ENCODE measurements at regions not wholly inside any gene's neighbourhood (a gene's known extent, or its start where the extent isn't known, plus 50 kb on each side); places are given as distances from the start of the nearest gene placed in this dataset.
"Not testable (repeated sequence)": the region's sequence is repeated elsewhere in the genome, so short reads cannot be mapped to it uniquely, and the experiment has no call there.

DNA sequence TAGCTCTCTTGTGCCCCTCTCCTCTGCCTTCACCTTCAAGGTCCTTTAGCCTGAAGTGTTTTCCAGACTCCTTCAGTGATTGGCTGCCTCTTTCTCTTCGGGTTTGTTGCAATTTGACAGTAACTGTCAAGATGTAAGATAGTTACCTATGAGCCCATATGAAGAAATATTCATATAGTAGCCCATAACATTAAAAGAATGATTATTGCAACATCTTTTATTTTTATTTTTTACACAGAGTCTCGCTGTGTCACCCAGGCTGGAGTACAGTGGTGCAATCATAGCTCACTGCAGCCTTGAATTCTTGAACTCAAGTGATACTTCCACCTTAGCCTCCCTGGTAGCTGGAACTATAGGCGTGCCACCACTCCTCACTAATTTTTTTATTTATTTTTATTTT, 80.5 kb downstream of the FOXI3 start:
- BruUV-seq (replicated peaks): no TSS peak
- TF ChIP-seq BCL11A (IDR thresholded peaks at IDR 0.05; ENCODE audit: low read depth, low read length) (no peak), IKZF1 (conservative IDR thresholded peaks at IDR 0.05) (no peak), RFX5 (IDR thresholded peaks at IDR 0.05; ENCODE audit: low read depth, low read length) (no peak), CREB1 (IDR thresholded peaks at IDR 0.05; ENCODE audit: low read depth) (no peak), TBL1XR1 (IDR thresholded peaks at IDR 0.05; ENCODE audit: low read depth, low read length) (no peak), SMAD5 (IDR thresholded peaks at IDR 0.05; ENCODE audit: low read depth) (no peak), TAF1 (IDR thresholded peaks at IDR 0.05; ENCODE audit: borderline replicate concordance, low read depth, low read length) (no peak)
- TF ChIP-seq, protein P1, sequence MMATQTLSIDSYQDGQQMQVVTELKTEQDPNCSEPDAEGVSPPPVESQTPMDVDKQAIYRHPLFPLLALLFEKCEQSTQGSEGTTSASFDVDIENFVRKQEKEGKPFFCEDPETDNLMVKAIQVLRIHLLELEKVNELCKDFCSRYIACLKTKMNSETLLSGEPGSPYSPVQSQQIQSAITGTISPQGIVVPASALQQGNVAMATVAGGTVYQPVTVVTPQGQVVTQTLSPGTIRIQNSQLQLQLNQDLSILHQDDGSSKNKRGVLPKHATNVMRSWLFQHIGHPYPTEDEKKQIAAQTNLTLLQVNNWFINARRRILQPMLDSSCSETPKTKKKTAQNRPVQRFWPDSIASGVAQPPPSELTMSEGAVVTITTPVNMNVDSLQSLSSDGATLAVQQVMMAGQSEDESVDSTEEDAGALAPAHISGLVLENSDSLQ (IDR thresholded peaks at IDR 0.05): no peak
- ChIA-PET RAD21 (ENCODE audit: unreplicated experiment) (no interaction called here), SMC1A (ENCODE audit: uncharacterized antibody, unreplicated experiment) (no interaction called here), POLR2A (no interaction called here), CTCF (no interaction called here)
- Histone ChIP-seq H3K4me2 (ENCODE audit: control insufficient read depth, insufficient read depth) (no peak overlapping the region), H3K9me3 (replicated peaks; ENCODE audit: control insufficient read depth, insufficient read depth, low read length) (no peaks in the 10 kb centered on the region), H3K79me2 (ENCODE audit: control insufficient read depth, insufficient read depth, low read length) (no peaks in the 10 kb centered on the region), H2AFZ (ENCODE audit: control insufficient read depth, low read depth, low read length) (no peak overlapping the region), H3K27me3 (replicated peaks in 1 of 2; ENCODE audit: control insufficient read depth in 2 of 2, insufficient read depth in 2 of 2, low read length in 1 of 2) (no peaks in the 10 kb centered on the region), H3K27ac (ENCODE audit: control insufficient read depth, insufficient read depth) (no peak overlapping the region), H4K20me1 (ENCODE audit: control insufficient read depth, insufficient read depth) (no peaks in the 10 kb centered on the region), H3K36me3 (ENCODE audit: control insufficient read depth in 2 of 2, insufficient read depth in 2 of 2, low read length in 1 of 2) (no peaks in the 10 kb centered on the region), H3K4me3 (no peak overlapping the region), H3K9ac (ENCODE audit: control insufficient read depth, insufficient read depth, low read length) (no peak overlapping the region), H3K4me1 (ENCODE audit: control insufficient read depth, insufficient read depth, low read length) (no peaks in the 10 kb centered on the region)
- DNase-seq (ENCODE audit: low read depth, low spot score) (no peak), FAIRE-seq (no peak), ATAC-seq (no peak)
- in situ Hi-C loops (cut with MboI) (no loop called here), intact Hi-C loops (cut with micrococcal nuclease; ENCODE audit: unreplicated experiment) (no loop called here)
- WGBS (ENCODE audit: insufficient coverage, insufficient replicate concordance, low lambda C conversion rate, missing lambda C conversion rate): 7% methylated on average over 3 of the region's 3 CpGs

DNA sequence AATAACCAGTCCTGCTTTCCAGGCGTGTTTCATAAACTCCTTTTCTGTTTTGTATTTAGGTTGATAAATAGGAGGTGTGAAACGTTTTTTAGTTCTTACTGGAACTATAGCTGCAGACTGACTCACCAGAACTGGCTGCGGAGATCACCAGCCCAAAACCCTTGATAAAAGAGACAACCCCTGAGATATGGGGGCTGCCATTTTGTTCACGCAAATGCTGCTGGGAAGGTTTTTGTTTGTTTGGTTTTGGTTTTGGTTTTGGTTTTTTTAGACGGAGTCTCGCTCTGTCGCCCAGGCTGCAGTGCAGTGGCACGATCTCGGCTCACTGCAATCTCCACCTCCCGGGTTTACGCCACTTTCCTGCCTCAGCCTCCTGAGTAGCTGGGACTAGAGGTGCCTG, 87.1 kb downstream of the FOXI3 start:
- CTCF ChIA-PET; H3K27ac ChIP-seq (ENCODE audit: control insufficient read depth, insufficient read depth); POLR2A ChIA-PET; H3K4me3 ChIP-seq; H2AFZ ChIP-seq (ENCODE audit: control insufficient read depth, low read depth, low read length); H3K4me2 ChIP-seq (ENCODE audit: control insufficient read depth, insufficient read depth); H3K36me3 ChIP-seq (ENCODE audit: control insufficient read depth in 2 of 2, insufficient read depth in 2 of 2, low read length in 1 of 2); H3K9me3 ChIP-seq (replicated peaks; ENCODE audit: control insufficient read depth, insufficient read depth, low read length); H3K9ac ChIP-seq (ENCODE audit: control insufficient read depth, insufficient read depth, low read length); BruUV-seq (replicated peaks); DNase-seq (ENCODE audit: low read depth, low spot score); FAIRE-seq; H3K79me2 ChIP-seq (ENCODE audit: control insufficient read depth, insufficient read depth, low read length); RAD21 ChIA-PET (ENCODE audit: unreplicated experiment); H3K27me3 ChIP-seq (replicated peaks in 1 of 2; ENCODE audit: control insufficient read depth in 2 of 2, insufficient read depth in 2 of 2, low read length in 1 of 2); intact Hi-C loops (cut with micrococcal nuclease; ENCODE audit: unreplicated experiment); ATAC-seq; H4K20me1 ChIP-seq (ENCODE audit: control insufficient read depth, insufficient read depth); in situ Hi-C loops (cut with MboI); H3K4me1 ChIP-seq (ENCODE audit: control insufficient read depth, insufficient read depth, low read length): not testable (repeated sequence)
- SMC1A ChIA-PET (ENCODE audit: uncharacterized antibody, unreplicated experiment): interaction anchor here (0.8 to 1.2 kb wide), 2 partner anchors 77 to 173 kb away, joined by 3 to 4 read pairs; no protein-coding TSS in a partner anchor
- 83% methylated on average over 11 of the region's 11 CpGs for WGBS (ENCODE audit: insufficient coverage, insufficient replicate concordance, low lambda C conversion rate, missing lambda C conversion rate)
